GM10266 (cell line): ENCODE measurements at regions not wholly inside any gene's neighbourhood (a gene's known extent, or its start where the extent isn't known, plus 50 kb on each side); places are given as distances from the start of the nearest gene placed in this dataset.

Source experiments
- DNase-seq: peaks from one replicate; pipeline ENCODE4 v3.0.0; 2012; ENCODE audit errors: extremely low spot score
- CTCF ChIP-seq: IDR thresholded peaks from 2 replicates; pipeline ENCODE4 v1.5.1; 2012; ENCODE audit warnings: mild to moderate bottlenecking, low read depth; ENCODE audit not compliant: control insufficient read depth, insufficient read depth; ENCODE audit errors: missing control alignments

GRCh38 chr4:3845094-3845743, 79.0 kb downstream of the ADRA2C start:
- no peak for TF ChIP-seq CTCF
- DNase-seq: no peak

- DNase-seq: no peak
- no peak for TF ChIP-seq CTCF
These were observed 79.7 kb downstream of the ADRA2C start for GRCh38 chr4:3845744-3846429.

- DNase-seq: no peak
- TF ChIP-seq CTCF: no peak
These were observed 81.2 kb downstream of the ADRA2C start for GRCh38 chr4:3847211-3847940.

GRCh38 chr4:3848323-3848722, 82.1 kb downstream of the ADRA2C start:
- no peak for TF ChIP-seq CTCF
- no peak for DNase-seq

DNA sequence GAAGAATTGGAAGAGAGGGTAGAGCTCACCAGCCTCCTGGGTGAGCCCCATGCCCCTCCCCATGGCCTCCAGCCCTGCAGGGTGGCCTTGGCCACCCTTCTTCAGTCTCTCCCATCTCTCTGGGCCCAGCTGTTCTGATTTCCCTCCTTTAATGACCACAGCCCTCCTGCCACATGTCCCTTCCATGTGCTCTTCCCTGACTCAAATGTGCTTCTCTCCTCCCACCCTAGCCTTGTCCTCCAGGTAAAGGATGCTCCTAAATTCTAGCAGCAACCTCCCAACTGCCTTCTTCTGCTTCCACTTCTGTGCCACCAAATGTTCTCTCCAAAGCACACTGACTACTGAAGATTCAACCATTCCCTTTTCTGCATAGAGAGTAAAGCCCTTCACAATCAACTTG, 83.0 kb downstream of the ADRA2C start:
- TF ChIP-seq CTCF: no peak

DNA sequence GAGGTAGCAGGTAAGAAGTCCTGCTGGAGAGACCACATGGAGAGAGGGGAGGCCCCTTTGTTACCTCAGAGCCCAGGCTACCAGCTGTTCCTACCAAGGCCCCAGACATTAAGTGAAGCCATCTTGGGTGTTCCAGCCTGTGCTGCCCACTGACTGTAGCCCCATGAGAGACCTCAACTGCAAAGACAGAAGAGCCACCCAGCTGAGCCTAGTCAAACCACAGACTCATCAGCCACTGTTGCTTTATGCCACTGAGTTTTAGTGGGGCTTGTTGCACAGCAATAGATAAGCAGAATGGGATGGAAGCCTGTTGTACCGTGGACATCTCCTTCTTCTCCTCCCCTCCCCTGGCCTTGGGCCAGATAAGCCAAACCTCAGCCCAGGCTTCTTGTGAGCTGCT, 83.9 kb downstream of the ADRA2C start:
- no peak for DNase-seq
- TF ChIP-seq CTCF: no peak

More for the DNA sequence above, 83.0 kb downstream of the ADRA2C start:
- no peak for DNase-seq

GRCh38 chr4:3851211-3851610, 85.0 kb downstream of the ADRA2C start:
- TF ChIP-seq CTCF: no peak
- no peak for DNase-seq
